HEK293 (cell line): ENCODE measurements at regions not wholly inside any gene's neighbourhood (a gene's known extent, or its start where the extent isn't known, plus 50 kb on each side); places are given as distances from the start of the nearest gene placed in this dataset.

Source experiments
- OSR2 ChIP-seq: fragments of 450-650 bp; formaldehyde crosslinking; IDR thresholded peaks from 2 replicates; pipeline ENCODE4 v1.5.1; 2016; ENCODE audit warnings: missing biosample characterization, missing genetic modification characterization
- PRDM4 ChIP-seq: fragments of 450-650 bp; formaldehyde crosslinking; IDR thresholded peaks from 2 replicates; pipeline ENCODE4 v1.5.1; 2017; ENCODE audit warnings: missing biosample characterization, missing genetic modification characterization
- SETDB1 ChIP-seq: IDR thresholded peaks from one replicate; pipeline ENCODE4 v1.6.1; 2017; ENCODE audit warnings: mild to moderate bottlenecking, low read length, moderate library complexity, mixed read lengths; ENCODE audit not compliant: insufficient read length
- SP2 ChIP-seq: fragments of 450-650 bp; formaldehyde crosslinking; IDR thresholded peaks from 2 replicates; pipeline ENCODE4 v1.5.1; 2016; ENCODE audit warnings: missing biosample characterization, missing genetic modification characterization
- SP7 ChIP-seq: fragments of 450-650 bp; formaldehyde crosslinking; IDR thresholded peaks from 2 replicates; pipeline ENCODE4 v1.5.1; 2016; ENCODE audit warnings: missing biosample characterization, missing genetic modification characterization
- TCF7L2 ChIP-seq: IDR thresholded peaks from 2 replicates; pipeline ENCODE4 v1.6.1; 2011; ENCODE audit warnings: low read depth, mild to moderate bottlenecking, inconsistent platforms, low read length, moderate library complexity, borderline replicate concordance
- WT1 ChIP-seq: fragments of 450-650 bp; formaldehyde crosslinking; IDR thresholded peaks from 2 replicates; pipeline ENCODE4 v1.5.1; 2016; ENCODE audit warnings: missing biosample characterization, missing genetic modification characterization
- ZBTB10 ChIP-seq: fragments of 450-650 bp; formaldehyde crosslinking; IDR thresholded peaks from 2 replicates; pipeline ENCODE4 v1.5.1; 2016; ENCODE audit warnings: missing biosample characterization, missing genetic modification characterization
- ZBTB17 ChIP-seq: fragments of 450-650 bp; formaldehyde crosslinking; IDR thresholded peaks from 2 replicates; pipeline ENCODE4 v1.5.1; 2016; ENCODE audit warnings: missing biosample characterization, missing genetic modification characterization
- ZEB2 ChIP-seq: fragments of 450-650 bp; formaldehyde crosslinking; IDR thresholded peaks from 2 replicates; pipeline ENCODE4 v1.5.1; 2016; ENCODE audit warnings: missing biosample characterization, missing genetic modification characterization
- ZNF114 ChIP-seq: fragments of 450-650 bp; formaldehyde crosslinking; IDR thresholded peaks from 2 replicates; pipeline ENCODE4 v1.5.0; 2017; ENCODE audit warnings: missing biosample characterization, missing genetic modification characterization
- ZNF138 ChIP-seq: fragments of 450-650 bp; formaldehyde crosslinking; IDR thresholded peaks from 2 replicates; pipeline ENCODE4 v1.5.1; 2016; ENCODE audit warnings: missing biosample characterization, missing genetic modification characterization, borderline replicate concordance
- ZNF18 ChIP-seq: fragments of 450-650 bp; formaldehyde crosslinking; IDR thresholded peaks from 2 replicates; pipeline ENCODE4 v1.5.1; 2016; ENCODE audit warnings: missing biosample characterization, missing genetic modification characterization
- ZNF202 ChIP-seq: fragments of 450-650 bp; formaldehyde crosslinking; IDR thresholded peaks from 2 replicates; pipeline ENCODE4 v1.5.1; 2016; ENCODE audit warnings: missing biosample characterization, missing genetic modification characterization, borderline replicate concordance
- ZNF223 ChIP-seq: fragments of 450-650 bp; formaldehyde crosslinking; IDR thresholded peaks from 2 replicates; pipeline ENCODE4 v1.5.1; 2016; ENCODE audit warnings: missing biosample characterization, missing genetic modification characterization
- ZNF239 ChIP-seq: fragments of 450-650 bp; formaldehyde crosslinking; IDR thresholded peaks from 2 replicates; pipeline ENCODE4 v1.5.1; 2016; ENCODE audit warnings: missing biosample characterization, missing genetic modification characterization
- ZNF26 ChIP-seq: fragments of 450-650 bp; formaldehyde crosslinking; IDR thresholded peaks from 2 replicates; pipeline ENCODE4 v1.5.1; 2016; ENCODE audit warnings: missing biosample characterization, missing genetic modification characterization
- ZNF266 ChIP-seq: fragments of 450-650 bp; formaldehyde crosslinking; IDR thresholded peaks from 2 replicates; pipeline ENCODE4 v1.5.1; 2016; ENCODE audit warnings: missing biosample characterization, missing genetic modification characterization, low read depth
- ZNF292 ChIP-seq: fragments of 450-650 bp; formaldehyde crosslinking; IDR thresholded peaks from 2 replicates; pipeline ENCODE4 v1.5.1; 2016; ENCODE audit warnings: low read depth, missing biosample characterization, missing genetic modification characterization, borderline replicate concordance
- ZNF416 ChIP-seq: fragments of 450-650 bp; formaldehyde crosslinking; IDR thresholded peaks from 2 replicates; pipeline ENCODE4 v1.5.1; 2016; ENCODE audit warnings: missing biosample characterization, missing genetic modification characterization
- ZNF449 ChIP-seq: fragments of 450-650 bp; formaldehyde crosslinking; IDR thresholded peaks from 2 replicates; pipeline ENCODE4 v1.5.1; 2017; ENCODE audit warnings: missing biosample characterization, mild to moderate bottlenecking, missing genetic modification characterization, moderate library complexity
- ZNF549 ChIP-seq: fragments of 450-650 bp; IDR thresholded peaks from 2 replicates; pipeline ENCODE4 v1.5.1; 2018; ENCODE audit warnings: missing biosample characterization, missing genetic modification characterization, mild to moderate bottlenecking, inconsistent platforms, moderate library complexity
- ZNF560 ChIP-seq: fragments of 450-650 bp; formaldehyde crosslinking; IDR thresholded peaks from 2 replicates; pipeline ENCODE4 v1.5.1; 2017; ENCODE audit warnings: missing biosample characterization, missing genetic modification characterization, borderline replicate concordance
- ZNF580 ChIP-seq: fragments of 450-650 bp; formaldehyde crosslinking; IDR thresholded peaks from 2 replicates; pipeline ENCODE4 v1.5.1; 2016; ENCODE audit warnings: missing biosample characterization, missing genetic modification characterization
- ZNF596 ChIP-seq: fragments of 450-650 bp; IDR thresholded peaks from 2 replicates; pipeline ENCODE4 v1.5.0; 2018; ENCODE audit warnings: missing biosample characterization, mild to moderate bottlenecking, missing genetic modification characterization, moderate library complexity
- ZNF621 ChIP-seq: fragments of 450-650 bp; formaldehyde crosslinking; IDR thresholded peaks from 2 replicates; pipeline ENCODE4 v1.5.1; 2017; ENCODE audit warnings: missing biosample characterization, missing genetic modification characterization
- ZNF624 ChIP-seq: fragments of 450-650 bp; formaldehyde crosslinking; IDR thresholded peaks from 2 replicates; pipeline ENCODE4 v1.5.1; 2017; ENCODE audit warnings: missing biosample characterization, missing genetic modification characterization
- ZSCAN16 ChIP-seq: fragments of 450-650 bp; formaldehyde crosslinking; IDR thresholded peaks from 2 replicates; pipeline ENCODE4 v1.5.1; 2016; ENCODE audit warnings: missing biosample characterization, missing genetic modification characterization
- ZSCAN23 ChIP-seq: fragments of 450-650 bp; formaldehyde crosslinking; IDR thresholded peaks from 2 replicates; pipeline ENCODE4 v1.5.1; 2016; ENCODE audit warnings: missing biosample characterization, missing genetic modification characterization
- ZSCAN4 ChIP-seq: fragments of 450-650 bp; formaldehyde crosslinking; IDR thresholded peaks from 2 replicates; pipeline ENCODE4 v1.5.1; 2017; ENCODE audit warnings: missing biosample characterization, missing genetic modification characterization

- no peak for TF ChIP-seq ZNF26 (tag by site-specific recombination)
- 0 out of 2 replicates have a peak, but pooled peaks have one; percentile 16 for TF ChIP-seq ZNF18 (tag by site-specific recombination)
- no peak for TF ChIP-seq ZNF549 (tag by site-specific recombination)
- TF ChIP-seq SP2 (tag by site-specific recombination): no peak
- TF ChIP-seq ZSCAN4: peak; percentile 47; the same call in 1 of the 2 replicates
- TF ChIP-seq ZNF223 (tag by site-specific recombination): no peak
- no peak for TF ChIP-seq ZSCAN16
- no peak for TF ChIP-seq ZNF239 (tag by site-specific recombination)
- TF ChIP-seq ZNF114 (tag by site-specific recombination): no peak
- TF ChIP-seq ZNF138 (tag by site-specific recombination): no peak
- peak; percentile 34; the same call in 1 of the 2 replicates for TF ChIP-seq ZBTB17 (tag by site-specific recombination)
- no peak for TF ChIP-seq ZNF202 (tag by site-specific recombination)
- no peak for TF ChIP-seq ZNF449 (tag by site-specific recombination)
- TF ChIP-seq OSR2 (tag by site-specific recombination): peak; percentile 95
- TF ChIP-seq ZSCAN23 (tag by site-specific recombination): peak; percentile 95
- TF ChIP-seq ZNF621 (tag by site-specific recombination): no peak
- no peak for TF ChIP-seq ZNF416
- no peak for TF ChIP-seq ZNF266 (tag by site-specific recombination)
- TF ChIP-seq TCF7L2: peak; percentile 72
- 0 out of 2 replicates have a peak, but pooled peaks have one; percentile 28 for TF ChIP-seq PRDM4 (tag by site-specific recombination)
- peak; percentile 89 for TF ChIP-seq WT1 (tag by site-specific recombination)
- peak; percentile 78 for TF ChIP-seq ZEB2 (tag by site-specific recombination)
- TF ChIP-seq ZNF596: no peak
- TF ChIP-seq ZNF624 (tag by site-specific recombination): no peak
- no peak for TF ChIP-seq ZBTB10 (tag by site-specific recombination)
- TF ChIP-seq ZNF560: no peak
- TF ChIP-seq SETDB1: no peak
- no peak for TF ChIP-seq ZNF292
- TF ChIP-seq ZNF580: no peak
- TF ChIP-seq SP7 (tag by site-specific recombination): peak; percentile 80
Measured at GRCh38 chr21:17250778-17251241, 262.0 kb upstream of the CXADR start (continued).
